ENCODE measurements at regions not wholly inside any gene's neighbourhood (a gene's known extent, or its start where the extent isn't known, plus 50 kb on each side); places are given as distances from the start of the nearest gene placed in this dataset.
A peak's percentile ranks its signal among the peaks of the same experiment; 100 is the strongest.
"Not testable (repeated sequence)": the region's sequence is repeated elsewhere in the genome, so short reads cannot be mapped to it uniquely, and the experiment has no call there.

DNA sequence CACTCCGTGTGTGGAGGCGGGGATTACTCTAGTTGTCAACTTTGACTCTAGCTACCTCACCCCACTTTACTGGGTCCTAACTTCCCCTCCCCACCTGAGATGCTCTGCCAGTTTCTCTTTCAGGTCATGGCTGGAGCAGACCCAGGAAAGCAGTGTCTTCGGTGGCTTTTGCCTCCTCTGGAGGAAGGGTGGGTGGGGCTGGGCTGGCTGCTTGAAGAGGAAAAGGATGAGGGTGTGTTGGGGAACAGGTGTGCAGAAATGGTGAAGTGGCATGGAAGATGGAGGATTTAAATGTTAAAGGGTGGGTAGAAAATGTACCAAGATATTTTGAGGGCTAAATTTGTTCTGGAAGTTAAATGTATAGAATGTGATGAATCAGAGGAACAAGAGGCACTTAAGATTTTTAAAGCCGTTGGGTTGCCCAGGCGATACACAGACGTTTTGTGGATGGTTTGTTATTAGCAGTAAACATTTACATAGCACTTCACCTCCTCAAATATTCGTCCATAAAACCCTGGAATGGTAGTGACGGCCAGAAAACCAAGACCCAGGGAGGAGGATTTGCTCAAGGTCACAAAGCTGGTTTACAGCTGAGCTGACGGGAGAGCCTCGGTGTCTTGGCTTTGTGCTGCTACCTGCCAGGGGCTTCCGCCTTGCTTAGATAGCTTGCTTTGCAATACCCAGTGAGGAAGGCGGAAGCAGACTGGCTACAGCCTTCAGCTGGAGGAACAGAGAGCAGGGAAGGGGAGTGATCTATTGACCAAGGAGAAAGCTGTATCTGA lies 72.2 kb upstream of the PRMT8 start:
- 83 to 86% methylated on average over 12 of the region's 12 CpGs for WGBS, 2 donors
- intact Hi-C loops (cut with DNase I; ENCODE audit: low total_unique reads) = no loop called here
- H3K4me3 ChIP-seq (ENCODE audit: low read depth, poor library complexity, severe bottlenecking) = no peak overlapping the region
- no peak for DNase-seq (ENCODE audit: low spot score in 2 of 2)
- TF ChIP-seq, protein P1, sequence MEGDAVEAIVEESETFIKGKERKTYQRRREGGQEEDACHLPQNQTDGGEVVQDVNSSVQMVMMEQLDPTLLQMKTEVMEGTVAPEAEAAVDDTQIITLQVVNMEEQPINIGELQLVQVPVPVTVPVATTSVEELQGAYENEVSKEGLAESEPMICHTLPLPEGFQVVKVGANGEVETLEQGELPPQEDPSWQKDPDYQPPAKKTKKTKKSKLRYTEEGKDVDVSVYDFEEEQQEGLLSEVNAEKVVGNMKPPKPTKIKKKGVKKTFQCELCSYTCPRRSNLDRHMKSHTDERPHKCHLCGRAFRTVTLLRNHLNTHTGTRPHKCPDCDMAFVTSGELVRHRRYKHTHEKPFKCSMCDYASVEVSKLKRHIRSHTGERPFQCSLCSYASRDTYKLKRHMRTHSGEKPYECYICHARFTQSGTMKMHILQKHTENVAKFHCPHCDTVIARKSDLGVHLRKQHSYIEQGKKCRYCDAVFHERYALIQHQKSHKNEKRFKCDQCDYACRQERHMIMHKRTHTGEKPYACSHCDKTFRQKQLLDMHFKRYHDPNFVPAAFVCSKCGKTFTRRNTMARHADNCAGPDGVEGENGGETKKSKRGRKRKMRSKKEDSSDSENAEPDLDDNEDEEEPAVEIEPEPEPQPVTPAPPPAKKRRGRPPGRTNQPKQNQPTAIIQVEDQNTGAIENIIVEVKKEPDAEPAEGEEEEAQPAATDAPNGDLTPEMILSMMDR (IDR thresholded peaks at IDR 0.05) = no peak
- TF ChIP-seq POLR2A (IDR thresholded peaks at IDR 0.05) = no peak

DNA sequence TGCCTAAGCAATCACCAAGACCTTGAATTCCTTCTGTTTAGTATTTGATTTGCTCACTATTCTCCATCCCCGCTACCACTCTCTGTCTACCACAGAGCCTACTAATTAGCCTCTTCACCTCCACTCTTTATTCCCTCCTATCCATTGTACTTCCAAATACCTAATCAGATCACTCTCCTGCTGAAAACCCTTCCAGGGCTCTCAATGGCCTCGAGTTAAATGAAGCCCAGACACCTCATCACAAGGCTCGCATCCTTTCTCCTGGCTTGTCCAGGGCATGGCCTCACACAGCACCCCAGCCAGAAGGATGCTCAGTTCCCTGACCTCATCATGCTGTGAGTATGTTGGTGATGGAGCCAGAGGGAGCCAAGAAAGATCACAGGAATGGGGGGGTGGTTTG lies 71.4 kb upstream of the PRMT8 start:
- intact Hi-C loops (cut with DNase I; ENCODE audit: low total_unique reads) = no loop called here
- WGBS, 2 donors = 68 to 76% methylated on average over 3 of the region's 3 CpGs
- DNase-seq (ENCODE audit: low spot score in 2 of 2) = no peak
- no peak for TF ChIP-seq POLR2A (IDR thresholded peaks at IDR 0.05)
- TF ChIP-seq, protein P1 (IDR thresholded peaks at IDR 0.05) = no peak
- no peak overlapping the region for H3K4me3 ChIP-seq (ENCODE audit: low read depth, poor library complexity, severe bottlenecking)

DNA sequence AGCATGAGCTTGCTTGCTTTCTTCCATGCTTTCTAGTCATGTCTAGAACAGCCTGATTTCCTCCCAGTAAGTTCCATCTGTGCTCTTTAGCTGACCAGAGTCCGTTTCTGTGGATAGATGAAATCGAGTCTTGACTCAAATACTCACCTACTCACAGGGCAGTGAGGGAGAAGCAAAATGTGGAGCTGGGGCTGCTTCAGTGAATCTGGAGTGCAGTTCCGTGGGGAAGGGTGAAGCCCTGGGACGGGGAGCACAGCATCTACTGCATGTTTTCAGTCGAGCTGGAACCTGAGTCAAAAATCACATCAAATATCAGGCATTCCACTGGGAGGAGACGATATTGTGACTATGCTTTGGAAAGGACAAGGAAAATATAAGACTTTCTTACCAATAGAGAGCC lies 70.3 kb upstream of the PRMT8 start:
- DNase-seq (ENCODE audit: low spot score in 2 of 2) = no peak
- H3K4me3 ChIP-seq (ENCODE audit: low read depth, poor library complexity, severe bottlenecking) = no peak overlapping the region
- intact Hi-C loops (cut with DNase I; ENCODE audit: low total_unique reads) = no loop called here
- WGBS, 2 donors = 42 to 52% methylated on average over 6 of the region's 6 CpGs
- TF ChIP-seq POLR2A (IDR thresholded peaks at IDR 0.05) = no peak
- TF ChIP-seq, protein P1 (IDR thresholded peaks at IDR 0.05) = no peak

DNA sequence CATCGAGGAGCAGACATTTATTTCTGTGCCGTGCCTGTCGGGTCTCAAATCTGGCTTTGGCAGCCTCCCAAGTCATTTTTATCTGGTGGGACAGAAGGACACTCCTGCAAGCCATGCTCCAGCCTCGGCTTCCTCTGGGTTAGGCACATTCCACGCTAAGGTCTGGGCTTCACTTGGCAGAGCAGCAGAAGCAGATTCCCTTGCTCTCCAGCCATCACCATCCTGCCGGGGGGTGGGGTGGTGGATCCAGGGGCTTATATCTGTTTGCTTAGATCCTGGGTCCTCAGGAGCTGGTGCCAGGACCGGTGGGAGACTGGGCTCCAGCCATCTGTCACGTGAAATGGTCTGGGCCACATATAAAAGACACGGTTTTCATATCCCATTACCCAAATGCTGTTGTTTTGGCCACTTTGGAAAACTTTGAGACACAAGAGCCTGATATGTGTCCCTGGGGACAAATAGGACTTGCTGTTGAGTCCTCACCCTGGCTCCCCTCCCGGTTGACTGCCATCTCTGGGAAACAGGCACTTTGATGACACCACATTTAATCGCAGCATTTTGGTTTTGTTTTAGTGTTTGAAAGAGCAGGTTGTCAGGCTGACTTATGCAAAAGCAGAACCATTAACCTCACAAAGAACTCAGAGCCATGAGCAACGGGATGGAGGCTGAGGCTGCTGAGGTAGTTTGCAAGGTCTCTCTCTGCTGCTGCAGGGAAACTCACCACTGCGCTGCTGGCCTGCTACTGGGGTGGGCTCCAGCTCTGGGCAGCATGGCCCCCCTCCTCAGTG lies 69.6 kb upstream of the PRMT8 start:
- TF ChIP-seq, protein P1 (IDR thresholded peaks at IDR 0.05) = no peak
- no peak for TF ChIP-seq POLR2A (IDR thresholded peaks at IDR 0.05)
- no peak overlapping the region for H3K4me3 ChIP-seq (ENCODE audit: low read depth, poor library complexity, severe bottlenecking)
- WGBS, 2 donors = 39 to 43% methylated on average over 13 of the region's 13 CpGs
- no peak for DNase-seq (ENCODE audit: low spot score in 2 of 2)
- intact Hi-C loops (cut with DNase I; ENCODE audit: low total_unique reads) = no loop called here

DNA sequence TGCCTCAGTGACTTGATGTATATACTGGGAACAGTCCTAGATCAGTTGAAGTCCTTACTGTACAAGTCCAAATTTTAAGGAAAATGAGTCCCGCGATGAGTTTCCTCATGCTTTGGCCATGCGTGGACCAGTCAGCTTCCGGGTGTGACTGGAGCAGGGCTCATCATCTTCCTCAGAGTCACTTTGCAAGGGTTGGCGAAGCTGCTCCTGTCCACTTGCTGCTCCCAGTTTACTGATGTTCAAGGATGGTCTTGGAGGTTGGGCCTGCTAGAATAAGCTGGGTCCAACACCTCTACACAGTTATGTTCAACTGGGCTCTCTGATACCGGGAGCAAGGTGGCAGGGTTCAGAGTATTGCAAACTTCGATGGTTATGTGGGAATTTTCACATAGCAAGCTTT lies 66.2 kb upstream of the PRMT8 start:
- 80 to 84% methylated on average over 7 of the region's 7 CpGs for WGBS, 2 donors
- H3K4me3 ChIP-seq (ENCODE audit: low read depth, poor library complexity, severe bottlenecking); intact Hi-C loops (cut with DNase I; ENCODE audit: low total_unique reads): not testable (repeated sequence)
- DNase-seq (ENCODE audit: low spot score in 2 of 2) = peak in 1 of 2 donors; percentile 61

DNA sequence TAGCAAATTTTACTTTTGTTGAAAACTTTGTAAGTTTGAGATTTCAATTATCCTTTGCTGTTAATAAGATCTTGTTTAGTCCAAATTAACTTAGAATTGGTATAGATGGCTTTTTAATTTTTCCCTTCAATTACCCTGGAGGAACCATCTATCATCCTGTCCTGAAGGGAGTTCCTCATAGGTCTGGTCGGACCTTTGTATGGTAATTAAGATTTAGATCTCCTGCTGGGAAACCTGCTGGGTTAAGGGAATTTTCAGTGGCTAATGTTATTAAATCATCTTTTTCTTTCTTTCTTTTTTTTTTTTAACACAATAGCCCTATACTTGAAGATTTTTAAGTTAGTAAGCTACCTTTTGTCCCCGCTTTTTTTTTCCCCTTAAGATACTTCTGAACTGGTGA lies 63.0 kb upstream of the PRMT8 start:
- intact Hi-C loops (cut with DNase I; ENCODE audit: low total_unique reads) = no loop called here
- WGBS, 2 donors = 61 to 67% methylated on average over 2 of the region's 2 CpGs
- TF ChIP-seq POLR2A (IDR thresholded peaks at IDR 0.05) = no peak
- TF ChIP-seq, protein P1 (IDR thresholded peaks at IDR 0.05) = no peak
- no peak overlapping the region for H3K4me3 ChIP-seq (ENCODE audit: low read depth, poor library complexity, severe bottlenecking)
- no peak for DNase-seq (ENCODE audit: low spot score in 2 of 2)
